HEK293 (cell line): ENCODE measurements at regions not wholly inside any gene's neighbourhood (a gene's known extent, or its start where the extent isn't known, plus 50 kb on each side); places are given as distances from the start of the nearest gene placed in this dataset.
A peak's percentile ranks its signal among the peaks of the same experiment; 100 is the strongest.

Experiments
- CTCF ChIA-PET: fragments of 350-600 bp; formaldehyde crosslinking; extraction: SDS; loops from one replicate; lab custom pipeline; 2021; ENCODE audit warnings: antibody characterized with exemption; lab: Yijun Ruan, JAX
- POLR2A ChIA-PET: fragments of 300-600 bp; formaldehyde crosslinking; extraction: SDS; loops from one replicate; lab custom pipeline; 2020; ENCODE audit warnings: antibody characterized with exemption, inconsistent platforms; lab: Yijun Ruan, JAX
- H3K27ac ChIP-seq: fragments of 200-500 bp; sonication (Bioruptor generic); 2 replicates; pipeline ENCODE4 v1.5.1; 2014; ENCODE audit warnings: low read depth, low read length, control low read depth, inconsistent platforms; ENCODE audit errors: extremely low read depth
- H3K36me3 ChIP-seq, 2 experiments: fragments of 200-500 bp in 1 of 2; sonication (Bioruptor generic) in 1 of 2; 1 replicate in 1 of 2; 2 replicates in 1 of 2; pipeline ENCODE4 v1.5.1; 2014 to 2017; ENCODE audit warnings: inconsistent platforms in 2 of 2, low read length in 2 of 2; ENCODE audit not compliant: control insufficient read depth in 2 of 2, insufficient read depth in 1 of 2
- H3K4me1 ChIP-seq: fragments of 200-500 bp; sonication (Bioruptor generic); 2 replicates; pipeline ENCODE4 v1.5.1; 2014; ENCODE audit warnings: mild to moderate bottlenecking, low read length, inconsistent platforms; ENCODE audit not compliant: control insufficient read depth, insufficient read depth
- H3K4me3 ChIP-seq: 2 replicates; pipeline ENCODE4 v1.5.1; 2011; ENCODE audit warnings: low read depth, mild to moderate bottlenecking, control low read depth, low read length, moderate library complexity
- H3K9me3 ChIP-seq: fragments of 200-500 bp; sonication (Bioruptor generic); 2 replicates; pipeline ENCODE4 v1.5.1; 2014; ENCODE audit warnings: low read depth, low read length, inconsistent platforms; ENCODE audit not compliant: control insufficient read depth, insufficient read depth
- OSR2 ChIP-seq: fragments of 450-650 bp; formaldehyde crosslinking; IDR thresholded peaks from 2 replicates; pipeline ENCODE4 v1.5.1; 2016; ENCODE audit warnings: missing biosample characterization, missing genetic modification characterization
- SCRT1 ChIP-seq: fragments of 450-650 bp; formaldehyde crosslinking; IDR thresholded peaks from 2 replicates; pipeline ENCODE4 v1.5.1; 2016; ENCODE audit warnings: missing biosample characterization, missing genetic modification characterization, borderline replicate concordance
- SCRT2 ChIP-seq: fragments of 450-650 bp; formaldehyde crosslinking; IDR thresholded peaks from 2 replicates; pipeline ENCODE4 v1.5.1; 2016; ENCODE audit warnings: missing biosample characterization, missing genetic modification characterization
- SETDB1 ChIP-seq: IDR thresholded peaks from one replicate; pipeline ENCODE4 v1.6.1; 2017; ENCODE audit warnings: mild to moderate bottlenecking, low read length, moderate library complexity, mixed read lengths; ENCODE audit not compliant: insufficient read length
- ZBTB10 ChIP-seq: fragments of 450-650 bp; formaldehyde crosslinking; IDR thresholded peaks from 2 replicates; pipeline ENCODE4 v1.5.1; 2016; ENCODE audit warnings: missing biosample characterization, missing genetic modification characterization
- ZBTB49 ChIP-seq: fragments of 450-650 bp; formaldehyde crosslinking; IDR thresholded peaks from 2 replicates; pipeline ENCODE4 v1.5.1; 2016; ENCODE audit warnings: missing biosample characterization, missing genetic modification characterization, low read depth
- ZFP37 ChIP-seq: fragments of 450-650 bp; formaldehyde crosslinking; IDR thresholded peaks from 2 replicates; pipeline ENCODE4 v1.5.1; 2016; ENCODE audit warnings: missing biosample characterization, missing genetic modification characterization
- ZIC2 ChIP-seq: fragments of 450-650 bp; formaldehyde crosslinking; IDR thresholded peaks from 2 replicates; pipeline ENCODE4 v1.5.1; 2016; ENCODE audit warnings: missing biosample characterization, missing genetic modification characterization
- ZNF155 ChIP-seq: fragments of 450-650 bp; formaldehyde crosslinking; IDR thresholded peaks from 2 replicates; pipeline ENCODE4 v1.5.1; 2016; ENCODE audit warnings: missing biosample characterization, missing genetic modification characterization
- ZNF157 ChIP-seq: fragments of 450-650 bp; formaldehyde crosslinking; IDR thresholded peaks from 2 replicates; pipeline ENCODE4 v1.5.1; 2016; ENCODE audit warnings: missing biosample characterization, missing genetic modification characterization
- ZNF16 ChIP-seq: fragments of 450-650 bp; formaldehyde crosslinking; IDR thresholded peaks from 2 replicates; pipeline ENCODE4 v1.5.1; 2016; ENCODE audit warnings: low read depth, missing biosample characterization, missing genetic modification characterization
- ZNF214 ChIP-seq: fragments of 450-650 bp; formaldehyde crosslinking; IDR thresholded peaks from 2 replicates; pipeline ENCODE4 v1.5.1; 2017; ENCODE audit warnings: missing biosample characterization, mild to moderate bottlenecking, missing genetic modification characterization, borderline replicate concordance
- ZNF302 ChIP-seq: fragments of 450-650 bp; formaldehyde crosslinking; IDR thresholded peaks from 2 replicates; pipeline ENCODE4 v1.5.1; 2016; ENCODE audit warnings: missing biosample characterization, missing genetic modification characterization, low read depth
- ZNF311 ChIP-seq: fragments of 450-650 bp; formaldehyde crosslinking; IDR thresholded peaks from 2 replicates; pipeline ENCODE4 v1.5.1; 2017; ENCODE audit warnings: missing biosample characterization, missing genetic modification characterization, borderline replicate concordance
- ZNF423 ChIP-seq: fragments of 450-650 bp; formaldehyde crosslinking; IDR thresholded peaks from 2 replicates; pipeline ENCODE4 v1.5.1; 2016; ENCODE audit warnings: missing biosample characterization, missing genetic modification characterization
- ZNF561 ChIP-seq: fragments of 450-650 bp; IDR thresholded peaks from 2 replicates; pipeline ENCODE4 v1.5.1; 2018; ENCODE audit warnings: missing biosample characterization, missing genetic modification characterization, borderline replicate concordance
- ZNF623 ChIP-seq: fragments of 450-650 bp; formaldehyde crosslinking; IDR thresholded peaks from 2 replicates; pipeline ENCODE4 v1.5.1; 2016; ENCODE audit warnings: missing biosample characterization, missing genetic modification characterization
- ZNF654 ChIP-seq: fragments of 450-650 bp; formaldehyde crosslinking; IDR thresholded peaks from 2 replicates; pipeline ENCODE4 v1.5.1; 2016; ENCODE audit warnings: low read depth, missing biosample characterization, missing genetic modification characterization
- ZNF664 ChIP-seq: fragments of 450-650 bp; formaldehyde crosslinking; IDR thresholded peaks from 2 replicates; pipeline ENCODE4 v1.5.1; 2016; ENCODE audit warnings: missing biosample characterization, missing genetic modification characterization
- ZNF785 ChIP-seq: fragments of 450-650 bp; formaldehyde crosslinking; IDR thresholded peaks from 2 replicates; pipeline ENCODE4 v1.5.1; 2016; ENCODE audit warnings: missing biosample characterization, missing genetic modification characterization
- ZNF843 ChIP-seq: fragments of 450-650 bp; formaldehyde crosslinking; IDR thresholded peaks from 2 replicates; pipeline ENCODE4 v1.5.1; 2016; ENCODE audit warnings: missing biosample characterization, missing genetic modification characterization
- ZSCAN23 ChIP-seq: fragments of 450-650 bp; formaldehyde crosslinking; IDR thresholded peaks from 2 replicates; pipeline ENCODE4 v1.5.1; 2016; ENCODE audit warnings: missing biosample characterization, missing genetic modification characterization

DNA sequence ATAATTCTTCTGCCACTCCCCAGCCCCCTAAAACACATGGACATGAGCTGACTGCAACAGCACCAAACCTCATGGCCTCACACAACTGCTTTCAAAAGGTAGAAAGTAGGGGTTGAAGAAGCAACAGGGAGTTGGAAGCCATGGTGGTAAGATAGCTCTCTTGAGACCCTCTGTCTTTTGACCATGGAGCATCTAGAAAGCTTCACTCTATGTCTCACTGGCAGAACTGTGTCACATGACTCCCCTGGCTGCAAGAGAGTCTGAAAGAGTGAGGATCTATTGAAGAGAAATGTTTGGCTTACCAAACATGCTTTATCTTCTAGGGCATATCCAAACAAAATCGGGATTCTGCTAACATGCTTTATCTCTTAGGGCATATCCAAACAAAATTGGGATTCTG lies 142.9 kb upstream of the WSCD2 start:
- ChIA-PET POLR2A (interaction anchor here (0.6 kb wide), 1 partner anchor 105 kb away, joined by 3 read pairs; no protein-coding TSS in a partner anchor), CTCF (interaction anchor here (1.0 to 2.2 kb wide), 2 partner anchors 53 to 73 kb away, joined by 3 to 4 read pairs; no protein-coding TSS in a partner anchor)
- Histone ChIP-seq H3K9me3 (no peaks in the 10 kb centered on the region), H3K4me1 (no peaks in the 10 kb centered on the region), H3K4me3 (no peak overlapping the region), H3K36me3 (no peaks in the 10 kb centered on the region), H3K27ac (no peak overlapping the region)
- TF ChIP-seq ZNF311 (tag by site-specific recombination) (no peak), ZFP37 (tag by site-specific recombination) (no peak), ZNF214 (no peak), ZSCAN23 (tag by site-specific recombination) (no peak), ZNF561 (no peak), ZNF157 (tag by site-specific recombination) (no peak), ZNF302 (tag by site-specific recombination) (no peak), ZNF664 (tag by site-specific recombination) (no peak), ZNF623 (tag by site-specific recombination) (no peak), ZNF843 (tag by site-specific recombination) (no peak), ZBTB10 (tag by site-specific recombination) (no peak), OSR2 (tag by site-specific recombination) (no peak), ZIC2 (tag by site-specific recombination) (no peak), ZBTB49 (tag by site-specific recombination) (no peak), ZNF423 (tag by site-specific recombination) (no peak)

- POLR2A ChIA-PET, result no interaction called here
- Histone ChIP-seq H3K36me3 (no peaks in the 10 kb centered on the region), H3K27ac (no peak overlapping the region)
- no peak for TF ChIP-seq ZNF785 (tag by site-specific recombination)
- TF ChIP-seq SCRT1 (tag by site-specific recombination), result peak; percentile 54; the same call in 1 of the 2 replicates
- TF ChIP-seq SETDB1, result no peak
- no peak for TF ChIP-seq ZNF155 (tag by site-specific recombination)
- TF ChIP-seq ZNF654, result peak; percentile 60
- peak; percentile 58; the same call in 1 of the 2 replicates for TF ChIP-seq ZNF16 (tag by site-specific recombination)
- TF ChIP-seq SCRT2 (tag by site-specific recombination), result peak; percentile 89
- TF ChIP-seq, all 188 proteins: peak for 4
- CTCF ChIA-PET, result interaction anchor here (0.6 to 4.6 kb wide), 22 partner anchors 8 to 1052 kb away, joined by 3 to 21 read pairs (median 4); no protein-coding TSS in a partner anchor
- H3K4me3 ChIP-seq, result no peak overlapping the region
- H3K4me1 ChIP-seq, result no peaks in the 10 kb centered on the region
- no peaks in the 10 kb centered on the region for H3K9me3 ChIP-seq
These were observed 138.8 kb upstream of the WSCD2 start for GRCh38 chr12:107990325-107990724.
